Fibroblast of skin of right quadriceps (primary cell): ENCODE measurements at regions not wholly inside any gene's neighbourhood (a gene's known extent, or its start where the extent isn't known, plus 50 kb on each side); places are given as distances from the start of the nearest gene placed in this dataset.
"Not testable (repeated sequence)": the region's sequence is repeated elsewhere in the genome, so short reads cannot be mapped to it uniquely, and the experiment has no call there.

Experiments used
- DNase-seq: peaks from one replicate; pipeline ENCODE4 v3.0.0-alpha.2; 2013

DNA sequence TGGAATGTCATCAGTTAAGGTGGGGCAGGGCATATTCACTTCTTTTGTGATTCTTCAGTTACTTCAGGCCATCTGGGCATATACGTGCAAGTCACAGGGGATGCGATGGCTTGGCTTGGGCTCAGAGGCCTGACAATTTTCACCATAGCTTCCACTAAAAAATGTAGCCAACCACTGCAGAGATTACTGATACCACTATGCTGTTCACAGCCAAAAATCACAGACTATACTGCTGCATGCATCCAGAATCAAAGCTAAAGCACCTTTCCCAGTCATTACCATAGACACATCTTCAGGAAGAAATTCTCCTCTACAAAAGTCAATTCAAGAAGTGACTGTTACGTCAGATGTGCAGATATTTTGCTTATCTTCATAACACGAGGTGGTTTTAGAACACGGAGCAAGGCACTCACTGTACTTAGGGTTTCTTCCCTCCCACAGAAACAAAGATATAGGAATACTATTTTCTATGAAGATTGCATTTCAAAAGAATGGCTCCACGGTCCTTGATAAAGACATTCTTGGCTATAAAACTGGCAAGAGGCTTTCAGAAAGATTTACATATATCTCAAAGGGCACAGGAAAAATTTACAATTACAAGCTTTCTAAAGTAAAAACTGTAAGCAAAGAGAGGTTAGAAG is 1556.6 kb upstream of the PRR20A start:
- DNase-seq, result no peak

DNA sequence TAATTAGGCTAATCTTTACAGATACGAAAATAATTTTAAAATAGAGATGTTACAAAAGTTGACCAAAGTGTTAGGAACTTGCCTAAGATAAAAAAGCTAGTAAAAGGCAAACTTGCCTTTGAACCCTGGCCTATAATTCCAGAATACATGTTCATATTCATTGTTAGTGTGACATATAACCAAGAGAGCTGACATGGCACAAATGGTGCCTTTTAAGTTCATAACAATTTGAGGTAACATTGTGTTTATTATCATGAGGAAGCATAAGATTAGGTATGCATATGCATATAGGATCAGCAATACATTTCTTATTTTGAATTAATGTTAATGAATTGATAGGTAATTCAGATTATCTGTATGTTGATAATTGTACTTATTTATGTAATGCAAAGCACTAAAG is 1537.9 kb upstream of the PRR20A start:
- no peak for DNase-seq

DNA sequence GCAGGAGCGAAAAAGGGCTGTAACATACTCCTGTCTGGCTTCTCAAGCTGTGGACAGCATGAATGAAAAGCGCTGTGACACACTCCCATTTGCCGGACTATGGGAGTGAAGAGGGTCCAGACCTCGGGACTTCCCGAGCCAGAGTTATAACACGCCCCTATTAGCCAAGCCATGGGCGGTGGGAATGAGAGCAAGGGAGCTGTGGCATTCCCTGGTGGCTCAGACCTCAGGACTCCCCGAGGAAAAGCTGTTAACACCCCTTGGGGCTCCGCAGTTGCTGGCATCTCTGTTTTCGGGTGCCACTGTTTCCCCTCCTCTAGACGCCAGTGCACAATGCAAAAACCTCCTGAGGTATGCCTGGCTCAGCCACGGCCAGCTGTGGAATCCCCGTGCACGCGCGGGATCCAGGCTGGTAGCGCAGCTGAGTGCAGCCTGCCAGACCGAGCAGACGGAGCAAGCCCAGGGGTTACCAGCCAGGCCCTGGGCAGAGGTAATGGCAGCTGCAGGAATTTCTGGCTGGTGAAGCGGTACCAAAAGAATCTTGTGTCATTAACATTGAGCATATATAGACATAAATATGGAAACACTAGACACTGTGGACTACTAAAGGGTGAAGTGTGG is 1534.6 kb upstream of the PRR20A start:
- no peak for DNase-seq

DNA sequence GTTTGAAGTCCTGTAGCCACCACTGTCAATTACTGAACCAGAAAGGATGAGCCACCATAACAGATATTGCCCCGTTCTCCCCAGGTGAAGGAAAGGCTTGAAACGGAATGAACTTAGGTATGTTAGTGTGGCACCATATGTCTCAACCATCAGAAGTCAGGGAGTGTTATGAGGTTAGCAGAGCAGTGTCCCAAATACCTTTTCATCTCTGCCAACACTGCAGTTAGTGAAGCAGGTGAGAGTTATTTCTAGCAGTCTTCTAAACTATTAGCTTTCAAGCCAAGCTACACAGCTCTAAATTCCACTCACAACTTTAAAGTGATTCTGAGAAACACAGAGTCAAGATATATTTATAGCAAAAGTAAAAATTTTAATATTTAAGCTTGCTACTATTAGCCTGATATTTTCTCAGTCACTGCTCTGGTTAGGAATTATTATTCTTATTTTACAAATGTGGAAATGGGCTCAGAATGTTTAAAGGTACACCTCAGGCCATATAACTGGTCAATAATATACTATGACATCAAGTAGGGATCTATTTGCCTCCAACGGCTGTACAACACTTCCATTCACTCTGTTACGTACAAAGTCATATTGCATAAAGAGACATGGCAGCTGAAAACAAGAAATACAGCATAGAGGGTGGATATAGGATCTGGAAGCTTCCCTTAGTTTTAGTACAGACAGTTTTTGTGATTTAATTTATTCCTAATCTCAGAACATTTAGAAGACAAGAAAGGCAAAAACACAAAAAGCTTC is 1527.1 kb upstream of the PRR20A start:
- DNase-seq, result no peak

DNA sequence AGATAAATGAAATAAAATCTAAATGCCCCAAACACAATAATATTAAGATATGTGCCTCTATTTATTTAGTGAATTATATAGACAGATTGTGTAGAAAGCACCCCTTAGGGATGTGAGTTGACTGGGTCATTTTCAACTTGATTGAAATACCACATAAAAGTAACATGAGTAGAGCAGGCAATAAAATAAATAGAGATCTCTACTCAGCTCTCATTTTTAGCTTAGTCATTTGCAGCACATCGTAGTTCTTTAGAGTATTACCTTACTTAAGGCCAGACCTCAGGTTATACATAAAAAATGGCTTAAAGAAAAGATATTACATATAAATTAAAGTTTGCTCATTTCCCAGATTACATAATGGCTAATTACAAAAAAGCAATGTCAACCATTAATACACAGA is 1525.6 kb upstream of the PRR20A start:
- DNase-seq, result no peak

DNA sequence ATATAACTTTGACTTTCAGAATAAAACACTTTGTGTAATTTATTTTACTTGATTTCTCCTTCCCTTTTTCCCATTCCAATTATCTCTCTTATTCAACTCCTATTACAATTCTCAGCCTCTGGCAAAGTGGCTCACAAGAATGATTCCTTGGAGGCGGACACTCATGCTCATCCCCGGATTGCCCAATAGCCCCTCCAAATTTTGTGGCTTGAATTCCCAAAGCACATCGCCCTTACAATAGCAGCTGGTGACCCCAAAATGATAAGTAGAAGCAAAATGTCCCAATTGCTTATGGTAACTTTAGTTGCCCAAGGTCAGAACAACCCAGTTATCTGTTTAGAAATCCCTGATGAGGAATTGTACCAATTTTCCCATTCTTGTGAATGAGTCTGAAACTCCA is 1523.5 kb upstream of the PRR20A start:
- DNase-seq, result no peak

DNA sequence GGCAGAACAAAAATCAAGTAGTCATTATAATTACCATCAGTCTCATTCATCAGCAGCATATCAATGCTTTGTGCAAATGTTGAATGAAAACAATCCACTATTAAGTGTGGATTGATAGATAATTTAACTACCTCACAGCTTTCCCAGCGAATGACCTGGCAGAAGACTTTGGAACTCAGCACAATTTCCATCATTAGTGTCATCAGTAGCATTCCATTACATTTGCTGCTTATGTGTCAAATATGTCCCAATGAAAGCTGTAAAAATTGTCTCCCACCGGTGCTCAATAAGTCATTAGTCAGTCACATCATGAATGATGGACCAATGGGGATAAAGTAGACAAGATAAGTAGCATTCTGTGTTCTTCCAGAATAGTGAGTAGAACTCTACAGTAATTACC is 1513.5 kb upstream of the PRR20A start:
- no peak for DNase-seq

DNA sequence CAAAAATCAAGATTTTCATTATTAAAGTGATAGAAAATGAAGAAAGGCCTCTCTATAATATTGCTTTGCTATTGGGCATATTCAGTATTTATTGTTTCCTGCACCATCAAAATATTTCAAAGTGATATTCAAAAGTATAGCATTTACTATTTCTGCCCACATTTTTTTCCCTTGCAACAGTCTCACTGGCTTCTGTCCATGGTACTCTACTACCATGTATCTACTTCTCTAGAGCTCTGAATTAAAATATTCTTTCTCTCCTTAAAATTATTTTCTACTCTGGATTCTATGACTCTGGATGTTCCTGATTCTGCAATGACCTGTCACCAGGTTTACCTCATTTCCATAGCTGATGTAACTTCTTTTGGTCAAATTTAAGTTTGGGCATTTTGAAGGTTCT is 1508.3 kb upstream of the PRR20A start:
- no peak for DNase-seq

DNA sequence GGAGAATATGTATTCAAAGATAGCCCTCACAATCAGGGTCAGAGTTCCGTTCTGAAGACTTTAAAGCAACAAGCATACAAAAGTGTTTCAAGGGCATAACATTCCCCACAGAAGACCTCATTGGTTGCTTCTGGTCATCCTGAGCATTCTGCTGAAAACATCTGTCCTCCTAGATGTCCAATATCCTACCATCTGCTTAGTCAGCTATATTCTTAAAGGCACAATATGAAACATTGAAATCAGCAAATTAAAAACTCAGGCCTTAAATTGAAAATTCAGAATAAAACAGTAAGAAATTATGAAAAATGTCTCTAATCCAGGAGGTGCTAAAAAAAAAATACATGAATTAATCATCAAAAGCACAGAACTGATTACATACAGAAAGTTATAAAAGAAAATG is 1491.2 kb upstream of the PRR20A start:
- DNase-seq, result no peak

DNA sequence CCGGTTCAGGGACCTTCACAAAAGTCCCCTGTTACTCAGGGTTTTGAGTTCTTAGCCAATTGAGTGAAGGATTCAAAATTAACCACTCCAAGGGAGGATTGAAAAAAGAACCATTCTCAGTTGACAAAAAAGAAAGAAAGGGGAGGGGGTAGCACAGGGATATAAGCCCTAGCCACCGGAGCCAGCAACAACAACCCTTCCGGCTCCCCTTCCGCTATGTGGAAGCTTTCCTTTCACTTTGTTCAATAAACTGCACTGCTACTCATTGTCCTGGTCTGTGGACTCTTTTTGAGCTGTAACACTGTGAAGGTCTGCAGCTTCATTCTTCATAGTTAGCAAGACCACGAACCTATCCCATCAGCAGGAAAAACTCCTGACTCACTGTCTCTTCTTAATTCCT is 1488.1 kb upstream of the PRR20A start:
- DNase-seq, result no peak

DNA sequence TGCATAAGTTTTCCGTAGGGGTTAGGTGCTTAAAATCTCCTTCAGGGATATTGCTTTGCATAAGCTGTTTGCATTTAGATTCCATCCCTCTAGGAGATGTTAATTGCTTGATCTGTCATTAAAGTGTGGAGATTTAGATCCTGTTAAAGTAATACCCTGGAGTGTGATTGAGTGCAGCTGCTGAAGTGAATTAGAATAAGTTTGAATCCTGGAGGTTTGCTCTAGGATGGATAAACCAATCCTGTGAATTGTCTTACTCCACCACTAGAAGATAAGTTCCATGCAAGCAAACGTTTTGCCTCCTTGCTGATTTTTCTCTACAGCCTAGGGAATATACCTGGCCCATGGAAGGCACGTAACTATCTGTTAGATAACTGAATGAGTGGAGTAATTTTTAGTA is 1487.2 kb upstream of the PRR20A start:
- no peak for DNase-seq

DNA sequence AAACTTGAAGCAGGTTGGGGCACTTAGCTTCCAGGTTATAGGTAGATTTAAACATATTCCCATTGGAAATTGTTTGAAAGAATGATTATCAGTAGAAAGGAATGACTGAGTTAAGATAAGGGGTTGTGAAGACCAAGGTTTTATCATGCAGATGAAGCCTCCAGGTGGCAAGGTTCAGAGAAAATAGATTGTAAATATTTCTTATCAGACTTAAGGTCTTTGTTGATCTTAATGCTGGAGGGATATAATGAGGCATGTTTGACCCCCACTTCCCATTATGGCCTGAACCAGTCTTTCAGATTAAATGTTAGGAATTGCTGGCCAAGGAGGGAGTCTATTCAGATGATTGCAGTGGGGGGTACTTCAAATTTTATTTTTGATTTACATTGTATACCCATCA is 1486.5 kb upstream of the PRR20A start:
- no peak for DNase-seq

DNA sequence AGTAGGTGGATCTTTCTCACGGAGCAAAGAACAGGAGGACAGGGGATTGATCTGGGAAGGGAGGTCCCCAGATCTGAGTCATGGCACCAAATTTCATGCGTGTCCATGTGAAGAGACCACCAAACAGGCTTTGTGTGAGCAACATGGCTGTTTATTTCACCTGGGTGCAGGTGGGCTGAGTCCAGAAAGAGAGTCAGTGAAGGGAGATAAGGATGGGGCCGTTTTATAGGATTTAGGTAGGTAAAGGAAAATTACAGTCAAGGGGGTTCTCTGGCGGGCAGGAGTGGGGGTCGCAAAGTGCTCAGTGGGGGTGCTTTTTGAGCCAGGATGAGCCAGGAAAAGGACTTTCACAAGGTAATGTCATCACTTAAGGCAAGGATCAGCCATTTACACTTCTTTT is 1480.5 kb upstream of the PRR20A start:
- not testable (repeated sequence) for DNase-seq

DNA sequence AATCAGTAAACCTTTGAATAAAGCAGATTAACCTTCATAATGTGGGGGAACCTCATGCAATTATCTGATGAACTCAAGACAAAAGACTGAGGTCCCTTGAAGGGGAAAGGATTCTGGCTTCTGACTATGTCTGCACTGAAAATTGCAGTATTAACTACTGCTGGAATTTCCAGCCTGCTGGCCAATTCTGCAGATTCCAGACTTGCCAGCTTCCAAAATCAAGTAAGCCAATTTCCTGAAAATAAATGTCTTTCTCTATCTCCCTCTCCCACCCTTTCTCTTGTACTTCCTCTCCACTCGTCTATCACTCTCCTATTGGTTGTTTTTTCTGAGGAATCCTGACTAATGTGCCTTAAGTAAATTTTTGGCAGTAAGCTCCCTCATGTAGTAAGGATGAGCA is 1479.9 kb upstream of the PRR20A start:
- no peak for DNase-seq

DNA sequence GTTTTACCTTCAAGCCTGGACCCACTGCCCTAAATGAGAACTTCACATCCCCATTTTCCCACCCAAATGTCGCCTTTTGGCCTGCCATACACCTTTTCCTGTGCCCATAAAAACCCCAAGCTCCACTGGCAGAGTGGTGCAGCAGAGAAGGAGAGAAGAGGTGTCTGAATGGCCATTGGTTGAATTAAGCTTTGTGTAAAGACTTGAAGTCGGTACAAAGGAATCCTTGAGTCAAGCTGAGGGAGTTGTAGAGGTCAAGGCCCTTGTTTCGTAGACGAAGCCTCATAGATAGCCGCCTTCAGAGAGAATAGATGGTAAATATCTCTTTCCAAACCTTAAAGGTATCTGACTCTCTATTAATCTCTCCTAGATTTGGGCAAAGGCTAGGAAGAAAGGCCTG is 1479.2 kb upstream of the PRR20A start:
- DNase-seq, result no peak

DNA sequence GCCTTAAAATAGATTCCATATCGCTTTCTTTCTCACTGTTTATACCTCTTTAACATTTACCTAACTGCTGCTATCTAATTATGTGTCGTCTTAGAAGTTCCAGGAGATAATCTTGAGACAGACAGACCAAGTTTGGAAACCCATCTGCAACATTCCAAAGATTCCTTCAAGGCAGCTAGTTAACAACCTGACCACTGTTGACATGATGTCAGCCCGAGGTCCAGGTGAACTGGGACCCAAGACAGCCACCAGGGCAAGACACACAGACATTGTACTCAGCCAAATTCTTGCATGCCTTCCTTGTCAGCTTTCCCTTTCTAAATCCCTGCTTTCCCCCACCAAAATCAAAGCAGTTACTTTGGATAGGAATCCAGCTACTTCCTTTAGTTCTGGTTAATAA is 1476.5 kb upstream of the PRR20A start:
- no peak for DNase-seq

DNA sequence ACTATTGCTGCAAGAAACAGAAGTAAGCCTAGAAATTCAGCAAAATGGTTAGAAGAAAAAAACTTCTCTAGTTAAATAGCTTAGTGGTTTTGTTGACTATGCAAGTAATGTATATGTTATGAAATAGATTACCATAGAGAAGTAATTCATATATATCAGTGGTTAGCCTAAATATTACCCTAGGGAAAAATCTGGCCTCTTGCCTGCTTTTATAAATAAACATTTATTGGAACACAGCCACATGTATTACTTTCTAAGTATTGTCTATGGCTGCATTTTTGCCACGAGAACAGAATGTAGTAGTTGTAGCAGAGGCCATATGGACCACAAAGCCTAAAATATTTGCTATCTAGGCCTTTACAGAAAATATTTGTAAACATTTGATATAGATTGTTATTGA is 1471.7 kb upstream of the PRR20A start:
- DNase-seq, result peak; percentile 0

DNA sequence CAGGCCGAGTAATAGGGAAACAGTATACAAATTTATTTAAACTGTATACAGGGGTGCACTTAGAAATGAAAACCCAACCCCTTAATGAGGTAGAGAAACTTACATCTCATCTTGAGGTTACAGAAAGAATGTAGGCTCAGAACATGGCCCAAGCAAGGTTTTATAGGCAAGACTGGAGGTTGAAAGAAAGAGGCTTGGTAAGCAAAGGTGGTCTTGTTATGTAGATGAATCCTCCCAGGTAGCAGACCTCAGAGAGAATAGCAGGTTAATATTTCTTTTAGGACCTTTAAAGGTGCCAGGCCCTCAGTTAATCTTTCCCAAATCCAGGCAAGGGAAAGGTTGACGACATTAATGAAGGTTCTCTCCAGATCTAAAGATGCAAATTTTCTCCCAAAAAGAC is 1466.8 kb upstream of the PRR20A start:
- DNase-seq, result no peak

DNA sequence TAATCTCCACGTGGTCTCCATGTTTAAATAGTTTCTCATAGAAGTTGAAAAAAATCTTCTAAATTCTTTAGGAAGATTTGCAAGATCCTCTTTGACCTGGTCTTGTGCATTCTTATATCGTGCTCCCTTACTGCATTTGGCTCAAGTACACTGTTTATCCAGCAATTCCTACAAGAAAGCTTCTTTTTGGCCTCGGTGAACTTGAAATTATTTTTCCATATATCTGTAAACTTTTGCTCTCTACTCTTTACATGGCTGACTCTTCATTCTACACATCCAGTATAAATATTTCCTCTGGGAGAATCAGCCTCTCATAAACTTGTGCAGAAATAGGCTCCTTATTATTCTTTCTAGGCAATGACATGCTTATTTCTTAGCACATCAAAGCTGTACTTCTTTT is 1457.9 kb upstream of the PRR20A start:
- no peak for DNase-seq

DNA sequence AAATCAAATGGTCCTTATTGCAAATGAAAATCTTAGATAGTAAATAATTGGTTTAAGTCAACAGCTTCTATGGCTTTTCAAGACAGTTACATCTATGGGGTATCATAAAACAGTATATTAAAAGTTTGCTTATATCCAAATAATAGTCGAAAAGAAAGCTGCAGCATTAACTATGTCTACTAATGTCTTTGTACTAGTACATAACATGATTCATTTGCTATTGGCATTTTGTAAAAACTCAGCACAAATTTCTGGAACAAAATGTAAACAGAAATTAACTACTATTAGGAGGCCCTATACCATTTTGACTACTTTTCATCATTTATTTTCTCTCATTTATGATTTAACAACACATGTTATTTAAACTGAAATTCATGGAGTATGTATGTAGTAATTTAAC is 1435.2 kb upstream of the PRR20A start:
- DNase-seq, result no peak

DNA sequence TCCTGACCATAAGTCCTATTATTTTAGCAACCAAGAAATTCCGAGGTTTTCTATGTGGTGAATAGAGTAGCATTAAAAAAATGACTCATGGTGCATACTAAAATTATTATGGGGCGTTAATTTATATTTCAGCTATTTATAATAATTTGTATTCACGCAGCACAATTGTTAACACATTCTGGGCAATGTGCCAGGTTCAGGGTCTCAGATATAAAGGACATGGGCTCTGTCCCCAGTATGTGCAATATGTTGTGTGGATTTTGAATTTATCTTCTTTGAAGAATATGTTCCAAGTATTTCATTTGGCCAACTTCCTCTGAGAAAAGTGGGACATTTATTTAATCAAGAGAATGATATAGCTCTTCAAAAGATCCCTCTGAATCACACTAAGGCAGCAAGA is 1434.7 kb upstream of the PRR20A start:
- no peak for DNase-seq

DNA sequence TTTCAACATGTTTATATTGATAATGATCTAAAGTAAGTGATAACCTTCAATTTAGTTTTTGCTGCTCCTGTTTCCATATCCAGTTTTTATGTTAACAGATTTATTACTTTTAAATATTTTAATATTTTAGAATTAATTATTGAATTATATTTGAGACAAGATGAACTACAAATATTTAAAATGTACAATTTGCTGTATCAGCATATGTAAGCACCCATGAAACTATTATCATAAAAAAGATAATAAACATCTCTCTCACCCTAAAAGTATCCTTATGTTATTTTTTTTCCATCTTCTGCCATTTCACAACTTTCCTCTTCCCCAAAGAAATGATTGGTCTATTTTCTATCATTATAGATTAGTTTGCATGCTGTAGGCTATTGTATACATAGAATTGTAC is 1426.6 kb upstream of the PRR20A start:
- DNase-seq, result no peak

DNA sequence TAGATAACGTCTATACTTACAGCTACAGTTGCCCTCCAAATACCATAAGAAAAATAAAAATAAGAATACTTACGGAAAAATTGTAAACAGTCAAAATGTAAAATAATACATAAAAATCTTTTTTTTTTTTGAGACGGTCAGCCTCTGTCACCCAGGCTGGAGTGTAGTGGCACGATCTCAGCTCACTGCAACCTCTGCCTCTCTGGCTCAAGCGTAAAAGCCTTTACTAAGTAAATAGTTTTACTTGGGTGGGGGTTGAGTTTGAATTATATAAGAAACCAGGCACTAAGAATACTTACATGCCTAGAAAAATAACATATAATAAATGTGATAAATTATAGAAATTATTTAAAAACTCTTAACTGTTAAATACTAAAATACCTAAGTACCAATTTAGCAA is 1413.0 kb upstream of the PRR20A start:
- no peak for DNase-seq

DNA sequence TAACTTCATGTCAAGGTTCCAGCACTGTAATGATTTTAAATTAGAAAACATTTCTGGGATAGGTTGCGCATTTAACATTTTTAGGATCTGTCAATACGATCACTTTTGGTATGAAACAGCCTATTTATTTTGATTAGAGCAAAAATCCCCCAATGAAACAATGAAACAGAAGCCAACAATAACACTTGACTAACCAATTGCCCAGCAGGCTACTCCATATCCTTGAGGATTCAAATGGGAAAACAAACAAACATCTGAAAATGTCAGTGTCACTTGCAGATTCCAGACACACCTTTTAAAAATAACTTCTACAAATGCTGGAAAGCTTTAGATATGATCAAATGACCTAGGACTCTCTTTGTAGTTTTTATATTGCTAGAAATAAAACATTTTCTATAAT is 1412.5 kb upstream of the PRR20A start:
- no peak for DNase-seq

DNA sequence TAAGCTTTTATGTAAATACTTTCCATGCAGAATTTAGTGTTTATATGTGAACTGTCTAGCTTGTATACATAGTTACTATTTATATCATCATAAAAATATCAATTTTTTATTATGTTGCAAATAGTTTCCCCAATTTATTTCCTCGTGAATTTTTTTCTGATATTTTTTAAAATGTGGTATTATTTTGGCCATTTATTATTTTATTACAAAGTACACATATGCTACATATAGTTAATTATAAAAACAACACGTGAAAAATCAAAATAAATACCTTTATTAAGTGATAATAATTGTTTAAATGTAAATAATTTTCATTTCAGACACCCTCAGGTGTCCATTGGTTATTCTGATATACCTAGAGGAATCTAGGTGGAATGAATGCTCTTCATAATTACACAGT is 1394.9 kb upstream of the PRR20A start:
- no peak for DNase-seq
